ENCODE measurements at regions not wholly inside any gene's neighbourhood (a gene's known extent, or its start where the extent isn't known, plus 50 kb on each side); places are given as distances from the start of the nearest gene placed in this dataset.

DNA sequence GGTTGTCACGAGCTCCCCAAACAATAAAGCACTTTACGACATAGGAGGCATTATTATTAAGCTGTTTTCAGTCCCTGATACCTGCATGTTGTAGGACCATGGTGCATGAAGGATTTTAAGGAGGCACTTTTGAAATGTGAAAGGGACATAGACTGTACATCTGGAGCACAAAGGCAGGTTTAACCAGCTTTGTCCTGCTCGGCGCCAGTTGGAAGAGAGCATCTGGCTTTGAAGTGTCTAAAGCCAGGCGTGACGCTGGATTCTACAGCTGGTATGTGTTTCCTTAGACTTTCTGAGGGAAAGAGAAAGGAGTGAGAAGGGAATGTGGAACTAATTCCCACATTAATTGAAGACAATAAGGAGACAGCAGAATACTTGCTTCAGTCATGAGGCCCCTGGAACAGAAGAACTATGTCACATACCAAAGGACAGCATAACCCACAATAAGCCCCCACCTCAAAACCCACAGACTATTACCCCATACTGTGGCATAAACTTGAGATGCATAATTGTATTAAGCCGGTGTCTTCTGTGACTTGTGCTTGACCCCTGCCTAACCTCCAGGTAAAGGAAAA is 381.0 kb upstream of the MEX3C start:
- no peak overlapping the region for H3K4me3 ChIP-seq (replicated peaks in 1 of 2; ENCODE audit: low read depth in 1 of 2, low read length in 2 of 2)
- H4K20me1 ChIP-seq (ENCODE audit: insufficient read depth): no peaks in the 10 kb centered on the region
- RAD21 ChIA-PET (ENCODE audit: low non-redundant PET in 1 of 2, low total read pairs in 2 of 2, uncharacterized antibody in 2 of 2, unreplicated experiment in 2 of 2): no interaction called here
- no peaks in the 10 kb centered on the region for H3K9me2 ChIP-seq (ENCODE audit: insufficient read depth)
- intact Hi-C loops (cut with micrococcal nuclease): no loop called here
- no peak for DNase-seq (ENCODE audit: low read depth, low spot score)
- TF ChIP-seq POLR2AphosphoS5 (IDR thresholded peaks at IDR 0.05; ENCODE audit: low read depth, low read length): no peak
- TF ChIP-seq ZNF274 (IDR thresholded peaks at IDR 0.05; ENCODE audit: low read depth, low read length): no peak
- no peak for TF ChIP-seq ELF1 (IDR thresholded peaks at IDR 0.05; ENCODE audit: borderline replicate concordance, low read depth)
- no peak for TF ChIP-seq CBX3 (IDR thresholded peaks at IDR 0.05; ENCODE audit: low read depth)
- TF ChIP-seq, protein P1, sequence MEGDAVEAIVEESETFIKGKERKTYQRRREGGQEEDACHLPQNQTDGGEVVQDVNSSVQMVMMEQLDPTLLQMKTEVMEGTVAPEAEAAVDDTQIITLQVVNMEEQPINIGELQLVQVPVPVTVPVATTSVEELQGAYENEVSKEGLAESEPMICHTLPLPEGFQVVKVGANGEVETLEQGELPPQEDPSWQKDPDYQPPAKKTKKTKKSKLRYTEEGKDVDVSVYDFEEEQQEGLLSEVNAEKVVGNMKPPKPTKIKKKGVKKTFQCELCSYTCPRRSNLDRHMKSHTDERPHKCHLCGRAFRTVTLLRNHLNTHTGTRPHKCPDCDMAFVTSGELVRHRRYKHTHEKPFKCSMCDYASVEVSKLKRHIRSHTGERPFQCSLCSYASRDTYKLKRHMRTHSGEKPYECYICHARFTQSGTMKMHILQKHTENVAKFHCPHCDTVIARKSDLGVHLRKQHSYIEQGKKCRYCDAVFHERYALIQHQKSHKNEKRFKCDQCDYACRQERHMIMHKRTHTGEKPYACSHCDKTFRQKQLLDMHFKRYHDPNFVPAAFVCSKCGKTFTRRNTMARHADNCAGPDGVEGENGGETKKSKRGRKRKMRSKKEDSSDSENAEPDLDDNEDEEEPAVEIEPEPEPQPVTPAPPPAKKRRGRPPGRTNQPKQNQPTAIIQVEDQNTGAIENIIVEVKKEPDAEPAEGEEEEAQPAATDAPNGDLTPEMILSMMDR (IDR thresholded peaks at IDR 0.05 in 2 of 3, conservative IDR thresholded peaks at IDR 0.05 in 1 of 3; ENCODE audit: borderline replicate concordance in 1 of 3, insufficient read depth in 1 of 3, low read depth in 2 of 3, low read length in 2 of 3): no peak
- no peak for TF ChIP-seq ZFX (IDR thresholded peaks at IDR 0.05)
- TF ChIP-seq CEBPB (IDR thresholded peaks at IDR 0.05; ENCODE audit: low read depth): no peak
- TF ChIP-seq, protein P2, sequence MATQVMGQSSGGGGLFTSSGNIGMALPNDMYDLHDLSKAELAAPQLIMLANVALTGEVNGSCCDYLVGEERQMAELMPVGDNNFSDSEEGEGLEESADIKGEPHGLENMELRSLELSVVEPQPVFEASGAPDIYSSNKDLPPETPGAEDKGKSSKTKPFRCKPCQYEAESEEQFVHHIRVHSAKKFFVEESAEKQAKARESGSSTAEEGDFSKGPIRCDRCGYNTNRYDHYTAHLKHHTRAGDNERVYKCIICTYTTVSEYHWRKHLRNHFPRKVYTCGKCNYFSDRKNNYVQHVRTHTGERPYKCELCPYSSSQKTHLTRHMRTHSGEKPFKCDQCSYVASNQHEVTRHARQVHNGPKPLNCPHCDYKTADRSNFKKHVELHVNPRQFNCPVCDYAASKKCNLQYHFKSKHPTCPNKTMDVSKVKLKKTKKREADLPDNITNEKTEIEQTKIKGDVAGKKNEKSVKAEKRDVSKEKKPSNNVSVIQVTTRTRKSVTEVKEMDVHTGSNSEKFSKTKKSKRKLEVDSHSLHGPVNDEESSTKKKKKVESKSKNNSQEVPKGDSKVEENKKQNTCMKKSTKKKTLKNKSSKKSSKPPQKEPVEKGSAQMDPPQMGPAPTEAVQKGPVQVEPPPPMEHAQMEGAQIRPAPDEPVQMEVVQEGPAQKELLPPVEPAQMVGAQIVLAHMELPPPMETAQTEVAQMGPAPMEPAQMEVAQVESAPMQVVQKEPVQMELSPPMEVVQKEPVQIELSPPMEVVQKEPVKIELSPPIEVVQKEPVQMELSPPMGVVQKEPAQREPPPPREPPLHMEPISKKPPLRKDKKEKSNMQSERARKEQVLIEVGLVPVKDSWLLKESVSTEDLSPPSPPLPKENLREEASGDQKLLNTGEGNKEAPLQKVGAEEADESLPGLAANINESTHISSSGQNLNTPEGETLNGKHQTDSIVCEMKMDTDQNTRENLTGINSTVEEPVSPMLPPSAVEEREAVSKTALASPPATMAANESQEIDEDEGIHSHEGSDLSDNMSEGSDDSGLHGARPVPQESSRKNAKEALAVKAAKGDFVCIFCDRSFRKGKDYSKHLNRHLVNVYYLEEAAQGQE (IDR thresholded peaks at IDR 0.05; ENCODE audit: low read depth): no peak
- no peak for TF ChIP-seq TCF7L2 (IDR thresholded peaks at IDR 0.05; ENCODE audit: borderline replicate concordance, extremely low read depth, insufficient read depth, insufficient read length)
- TF ChIP-seq SRF (IDR thresholded peaks at IDR 0.05; ENCODE audit: low read depth): no peak
- TF ChIP-seq SIN3A (IDR thresholded peaks at IDR 0.05; ENCODE audit: low read depth): no peak
- no peak for TF ChIP-seq SP1 (IDR thresholded peaks at IDR 0.05; ENCODE audit: low read depth)
- TF ChIP-seq YY1 (IDR thresholded peaks at IDR 0.05; ENCODE audit: extremely low read depth, insufficient replicate concordance, low read depth, low read length): no peak
- TF ChIP-seq JUND (IDR thresholded peaks at IDR 0.05): no peak
- TF ChIP-seq EGR1 (IDR thresholded peaks at IDR 0.05; ENCODE audit: low read depth): no peak
- TF ChIP-seq, protein P3, sequence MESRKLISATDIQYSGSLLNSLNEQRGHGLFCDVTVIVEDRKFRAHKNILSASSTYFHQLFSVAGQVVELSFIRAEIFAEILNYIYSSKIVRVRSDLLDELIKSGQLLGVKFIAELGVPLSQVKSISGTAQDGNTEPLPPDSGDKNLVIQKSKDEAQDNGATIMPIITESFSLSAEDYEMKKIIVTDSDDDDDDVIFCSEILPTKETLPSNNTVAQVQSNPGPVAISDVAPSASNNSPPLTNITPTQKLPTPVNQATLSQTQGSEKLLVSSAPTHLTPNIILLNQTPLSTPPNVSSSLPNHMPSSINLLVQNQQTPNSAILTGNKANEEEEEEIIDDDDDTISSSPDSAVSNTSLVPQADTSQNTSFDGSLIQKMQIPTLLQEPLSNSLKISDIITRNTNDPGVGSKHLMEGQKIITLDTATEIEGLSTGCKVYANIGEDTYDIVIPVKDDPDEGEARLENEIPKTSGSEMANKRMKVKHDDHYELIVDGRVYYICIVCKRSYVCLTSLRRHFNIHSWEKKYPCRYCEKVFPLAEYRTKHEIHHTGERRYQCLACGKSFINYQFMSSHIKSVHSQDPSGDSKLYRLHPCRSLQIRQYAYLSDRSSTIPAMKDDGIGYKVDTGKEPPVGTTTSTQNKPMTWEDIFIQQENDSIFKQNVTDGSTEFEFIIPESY (IDR thresholded peaks at IDR 0.05; ENCODE audit: extremely low read depth, insufficient replicate concordance, low read length): no peak
- TF ChIP-seq, protein P4, sequence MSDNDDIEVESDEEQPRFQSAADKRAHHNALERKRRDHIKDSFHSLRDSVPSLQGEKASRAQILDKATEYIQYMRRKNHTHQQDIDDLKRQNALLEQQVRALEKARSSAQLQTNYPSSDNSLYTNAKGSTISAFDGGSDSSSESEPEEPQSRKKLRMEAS (IDR thresholded peaks at IDR 0.05): no peak
- no peak for TF ChIP-seq POLR2A (IDR thresholded peaks at IDR 0.05; ENCODE audit: borderline replicate concordance, extremely low read depth, insufficient read depth, insufficient read length)
- no peak for TF ChIP-seq EZH2phosphoT487 (IDR thresholded peaks at IDR 0.05; ENCODE audit: borderline replicate concordance)
- TF ChIP-seq RAD21 (IDR thresholded peaks at IDR 0.05; ENCODE audit: low read depth): no peak
- H3K79me2 ChIP-seq (ENCODE audit: insufficient read depth, low read length): no peaks in the 10 kb centered on the region
- H3K4me1 ChIP-seq (ENCODE audit: control insufficient read depth in 1 of 2, insufficient read depth in 2 of 2, low read length in 2 of 2): no peaks in the 10 kb centered on the region
- no peak overlapping the region for H3K9ac ChIP-seq (ENCODE audit: low read length)
- no TSS peak for BruUV-seq (replicated peaks)
- no peaks in the 10 kb centered on the region for H3K27me3 ChIP-seq (ENCODE audit: insufficient read depth, low read length)
- no peak overlapping the region for H3K4me2 ChIP-seq (ENCODE audit: low read length)
- POLR2A ChIA-PET: no interaction called here
- CTCF ChIA-PET: no interaction called here
- ATAC-seq: no peak
- H2AFZ ChIP-seq (ENCODE audit: low read depth, low read length, poor library complexity, severe bottlenecking): no peak overlapping the region
- H3K27ac ChIP-seq (ENCODE audit: low read depth, low read length): no peak overlapping the region
- no peaks in the 10 kb centered on the region for H3K9me3 ChIP-seq (ENCODE audit: control insufficient read depth in 1 of 2, insufficient read depth in 1 of 2, low read depth in 1 of 2, low read length in 2 of 2)
- H3K36me3 ChIP-seq (ENCODE audit: control insufficient read depth in 1 of 2, insufficient read depth in 2 of 2, low read length in 2 of 2): no peaks in the 10 kb centered on the region

Data from HCT116 (cell line).